ENCODE measurements at regions not wholly inside any gene's neighbourhood (a gene's known extent, or its start where the extent isn't known, plus 50 kb on each side); places are given as distances from the start of the nearest gene placed in this dataset.
A peak's percentile ranks its signal among the peaks of the same experiment; 100 is the strongest.
"Not testable (repeated sequence)": the region's sequence is repeated elsewhere in the genome, so short reads cannot be mapped to it uniquely, and the experiment has no call there.

GRCh38 chr4:134622199-134622598 is 420.6 kb upstream of the PABPC4L start:
- no peak overlapping the region for H3K4me3 ChIP-seq (ENCODE audit: low read depth, low read length)
- DNase-seq (ENCODE audit: low read depth), result no peak
- TF ChIP-seq, protein P1, sequence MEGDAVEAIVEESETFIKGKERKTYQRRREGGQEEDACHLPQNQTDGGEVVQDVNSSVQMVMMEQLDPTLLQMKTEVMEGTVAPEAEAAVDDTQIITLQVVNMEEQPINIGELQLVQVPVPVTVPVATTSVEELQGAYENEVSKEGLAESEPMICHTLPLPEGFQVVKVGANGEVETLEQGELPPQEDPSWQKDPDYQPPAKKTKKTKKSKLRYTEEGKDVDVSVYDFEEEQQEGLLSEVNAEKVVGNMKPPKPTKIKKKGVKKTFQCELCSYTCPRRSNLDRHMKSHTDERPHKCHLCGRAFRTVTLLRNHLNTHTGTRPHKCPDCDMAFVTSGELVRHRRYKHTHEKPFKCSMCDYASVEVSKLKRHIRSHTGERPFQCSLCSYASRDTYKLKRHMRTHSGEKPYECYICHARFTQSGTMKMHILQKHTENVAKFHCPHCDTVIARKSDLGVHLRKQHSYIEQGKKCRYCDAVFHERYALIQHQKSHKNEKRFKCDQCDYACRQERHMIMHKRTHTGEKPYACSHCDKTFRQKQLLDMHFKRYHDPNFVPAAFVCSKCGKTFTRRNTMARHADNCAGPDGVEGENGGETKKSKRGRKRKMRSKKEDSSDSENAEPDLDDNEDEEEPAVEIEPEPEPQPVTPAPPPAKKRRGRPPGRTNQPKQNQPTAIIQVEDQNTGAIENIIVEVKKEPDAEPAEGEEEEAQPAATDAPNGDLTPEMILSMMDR (conservative IDR thresholded peaks at IDR 0.05; ENCODE audit: low read depth, low read length), result no peak

DNA sequence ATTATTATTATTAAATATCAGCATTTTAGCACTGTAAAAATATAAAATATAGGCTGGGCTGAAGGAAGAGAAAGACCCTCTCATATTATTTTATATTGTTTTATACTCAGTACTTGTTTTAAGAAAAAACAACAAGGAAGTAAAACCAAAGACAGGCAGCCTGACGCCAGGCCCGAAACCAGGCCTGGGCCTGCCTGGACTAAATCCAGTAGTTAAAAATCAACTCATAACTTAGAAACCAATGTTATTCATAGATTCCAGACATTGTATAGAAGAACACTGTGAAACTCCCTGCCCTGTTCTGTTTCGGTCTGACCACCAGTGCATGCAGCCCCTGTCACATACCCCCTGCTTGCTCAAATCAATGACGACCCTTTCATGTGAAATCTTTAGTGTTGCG is 420.1 kb upstream of the PABPC4L start:
- not testable (repeated sequence) for H3K4me3 ChIP-seq (ENCODE audit: low read depth, low read length); DNase-seq (ENCODE audit: low read depth)

DNA sequence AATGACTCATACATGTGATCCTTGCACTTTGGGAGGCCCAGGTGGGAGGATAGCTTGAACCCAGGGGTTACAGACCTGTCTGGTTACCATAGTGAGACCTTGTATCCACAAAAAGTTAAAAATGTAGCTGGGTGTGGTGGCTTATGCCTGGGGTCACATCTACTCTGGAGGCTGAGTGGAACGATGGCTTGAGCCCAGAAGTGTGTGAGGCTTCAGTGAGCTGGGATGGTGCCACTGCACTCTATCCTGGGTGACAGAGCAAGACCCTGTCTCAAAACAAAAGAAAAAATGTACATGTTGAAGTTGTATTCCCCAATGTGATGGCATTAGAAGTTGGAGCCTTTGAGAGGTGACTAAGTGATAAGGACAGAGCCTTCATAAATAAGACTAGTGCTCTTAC is 409.4 kb upstream of the PABPC4L start:
- TF ChIP-seq, protein P1 (conservative IDR thresholded peaks at IDR 0.05; ENCODE audit: low read depth, low read length), result no peak
- DNase-seq (ENCODE audit: low read depth), result no peak

DNA sequence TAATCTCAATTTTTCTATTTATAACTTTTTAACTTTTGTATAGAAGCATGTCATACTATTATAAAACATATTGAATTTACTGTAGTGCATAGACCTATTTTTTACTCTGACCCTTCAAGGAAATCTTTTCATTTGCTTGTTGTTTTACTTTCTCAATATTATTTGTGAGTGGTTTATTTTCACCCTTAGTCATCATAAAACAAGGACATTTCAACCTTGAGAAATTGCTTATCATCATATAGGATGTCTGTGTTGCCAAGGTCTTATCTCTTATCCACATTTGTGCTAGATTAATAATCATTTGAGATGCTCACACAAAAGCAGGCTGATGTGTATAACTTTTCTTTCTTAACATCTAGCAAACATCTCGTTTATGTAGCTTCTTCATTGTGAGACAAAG is 408.6 kb upstream of the PABPC4L start:
- no peak for DNase-seq (ENCODE audit: low read depth)
- TF ChIP-seq, protein P1 (conservative IDR thresholded peaks at IDR 0.05; ENCODE audit: low read depth, low read length), result no peak
- H3K4me3 ChIP-seq (ENCODE audit: low read depth, low read length), result no peak overlapping the region

More for the DNA sequence above, 409.4 kb upstream of the PABPC4L start:
- no peak overlapping the region for H3K4me3 ChIP-seq (ENCODE audit: low read depth, low read length)

DNA sequence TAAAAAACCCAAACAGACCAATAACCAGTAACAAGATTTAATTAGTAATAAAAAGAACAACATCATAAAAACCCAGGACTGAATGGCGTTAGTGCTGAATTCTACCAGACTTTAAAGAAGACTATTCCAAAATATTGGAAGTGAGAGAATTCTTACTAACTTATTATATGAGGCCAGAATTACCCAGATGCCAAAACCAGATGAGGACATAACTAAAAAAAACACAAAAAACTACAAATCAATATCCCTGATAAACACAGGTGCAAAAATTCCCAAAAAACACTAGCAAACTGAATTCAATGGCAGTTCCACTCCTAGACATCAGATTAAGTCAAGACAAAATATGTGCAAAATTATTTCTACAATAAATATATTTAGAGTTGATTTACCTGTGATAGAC is 400.1 kb upstream of the PABPC4L start:
- no peak overlapping the region for H3K4me3 ChIP-seq (ENCODE audit: low read depth, low read length)
- TF ChIP-seq, protein P1 (conservative IDR thresholded peaks at IDR 0.05; ENCODE audit: low read depth, low read length), result no peak
- DNase-seq (ENCODE audit: low read depth), result no peak

DNA sequence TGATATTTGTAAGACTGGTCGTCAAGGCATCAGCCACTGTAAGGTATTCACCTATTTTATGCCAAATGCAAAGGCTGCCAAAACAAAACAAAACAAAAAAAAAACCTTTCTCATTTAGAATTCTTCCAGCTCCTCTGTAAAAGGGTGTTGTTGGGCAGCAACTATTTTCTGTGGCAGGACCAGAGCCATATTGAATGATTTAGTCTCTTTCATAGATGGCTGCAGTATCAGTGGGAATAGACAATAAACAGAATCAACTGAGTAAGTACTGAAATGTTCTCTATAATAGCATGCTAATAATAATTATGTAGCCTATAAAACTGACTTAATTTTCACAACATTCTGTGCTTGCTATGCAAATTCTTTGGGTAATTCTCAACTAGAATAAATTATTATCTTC is 389.7 kb upstream of the PABPC4L start:
- H3K4me3 ChIP-seq (ENCODE audit: low read depth, low read length), result no peak overlapping the region
- no peak for DNase-seq (ENCODE audit: low read depth)
- TF ChIP-seq, protein P1 (conservative IDR thresholded peaks at IDR 0.05; ENCODE audit: low read depth, low read length), result no peak

- DNase-seq (ENCODE audit: low read depth), result no peak
- TF ChIP-seq, protein P1 (conservative IDR thresholded peaks at IDR 0.05; ENCODE audit: low read depth, low read length), result no peak
Observed at GRCh38 chr4:134585972-134586371, 384.4 kb upstream of the PABPC4L start.

GRCh38 chr4:134567461-134567860 is 365.9 kb upstream of the PABPC4L start:
- TF ChIP-seq, protein P1 (conservative IDR thresholded peaks at IDR 0.05; ENCODE audit: low read depth, low read length), result no peak
- DNase-seq (ENCODE audit: low read depth), result peak; percentile 32
- no peak overlapping the region for H3K4me3 ChIP-seq (ENCODE audit: low read depth, low read length)

More at GRCh38 chr4:134585972-134586371, 384.4 kb upstream of the PABPC4L start:
- H3K4me3 ChIP-seq (ENCODE audit: low read depth, low read length), result no peak overlapping the region

Data from choroid plexus epithelial cell (primary cell).